GM18517 (cell line): ENCODE measurements at regions not wholly inside any gene's neighbourhood (a gene's known extent, or its start where the extent isn't known, plus 50 kb on each side); places are given as distances from the start of the nearest gene placed in this dataset.
A peak's percentile ranks its signal among the peaks of the same experiment; 100 is the strongest.
"Not testable (repeated sequence)": the region's sequence is repeated elsewhere in the genome, so short reads cannot be mapped to it uniquely, and the experiment has no call there.

ENCODE experiments used
- ATAC-seq: cut with Tn5 transposase; IDR thresholded peaks from one replicate; pipeline ENCODE4 v1.9.1; 2021; ENCODE audit warnings: mild to moderate bottlenecking, moderate library complexity; ENCODE audit not compliant: unreplicated experiment

DNA sequence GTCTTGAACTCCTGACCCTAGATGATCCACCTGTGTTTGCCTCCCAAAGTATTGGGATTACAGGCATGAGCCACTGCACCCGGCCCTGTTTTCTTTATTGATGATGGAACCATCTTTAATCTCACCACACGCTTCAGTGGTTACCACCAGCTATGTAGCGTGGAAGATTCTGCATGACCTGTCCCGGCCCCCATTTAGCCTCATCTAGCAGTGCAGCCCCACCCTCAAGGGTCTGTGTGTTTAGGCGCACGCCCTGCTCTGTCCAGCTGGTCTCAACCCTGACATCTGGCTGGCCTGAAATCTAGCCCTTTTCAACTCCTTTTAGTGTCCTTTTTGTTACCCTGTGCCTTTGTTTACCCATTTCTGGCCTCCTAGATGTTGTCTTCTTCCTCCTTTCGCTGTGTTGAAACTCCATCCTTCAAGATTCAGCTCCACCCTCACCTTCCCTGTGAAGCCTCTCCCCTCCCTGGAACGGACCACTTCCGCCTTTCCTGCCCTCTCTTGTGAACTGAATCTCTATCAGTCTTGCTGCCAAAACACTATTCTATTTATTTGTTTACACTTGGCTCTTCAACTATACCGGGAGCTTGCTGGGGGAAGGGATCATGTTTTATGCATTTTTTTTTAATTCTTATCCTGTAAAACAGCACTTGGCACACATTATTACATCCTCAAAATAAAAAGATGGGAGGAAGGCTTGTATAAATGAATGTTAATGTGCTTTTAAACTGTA lies 101.0 kb upstream of the MTHFD1L start:
- ATAC-seq: no peak

DNA sequence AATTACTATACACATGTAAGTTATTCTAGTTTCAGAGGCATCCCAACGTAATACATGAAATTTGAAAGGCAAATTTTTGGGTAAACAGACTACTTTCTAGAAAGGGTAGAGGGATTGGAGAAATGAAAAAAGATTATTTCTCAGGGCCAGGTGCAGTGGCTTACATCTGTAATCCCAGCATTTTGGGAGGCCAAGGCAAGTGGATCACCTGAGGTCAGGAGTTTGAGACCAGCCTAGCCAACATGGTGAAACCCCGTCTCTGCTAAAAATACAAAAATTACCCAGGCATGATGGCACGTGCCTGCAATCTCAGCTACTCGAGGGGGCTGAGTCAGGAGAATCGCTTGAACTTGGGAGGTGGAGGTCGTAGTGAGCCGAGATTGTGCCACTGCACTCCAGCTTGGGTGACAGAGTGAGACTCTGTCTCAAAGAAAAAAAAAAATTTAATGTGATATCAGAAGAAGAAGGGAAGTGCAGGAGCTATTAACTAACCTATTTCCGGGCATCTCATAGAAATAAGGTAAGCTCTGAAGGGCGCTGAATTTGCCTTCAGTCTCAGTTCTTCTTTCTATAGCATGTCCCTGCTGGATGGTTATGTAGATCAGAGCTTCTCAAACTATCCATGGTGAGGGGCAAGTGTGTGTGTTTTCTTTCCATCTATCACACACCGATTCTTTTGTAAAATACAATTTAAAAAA lies 100.3 kb upstream of the MTHFD1L start:
- ATAC-seq: peak; percentile 95

DNA sequence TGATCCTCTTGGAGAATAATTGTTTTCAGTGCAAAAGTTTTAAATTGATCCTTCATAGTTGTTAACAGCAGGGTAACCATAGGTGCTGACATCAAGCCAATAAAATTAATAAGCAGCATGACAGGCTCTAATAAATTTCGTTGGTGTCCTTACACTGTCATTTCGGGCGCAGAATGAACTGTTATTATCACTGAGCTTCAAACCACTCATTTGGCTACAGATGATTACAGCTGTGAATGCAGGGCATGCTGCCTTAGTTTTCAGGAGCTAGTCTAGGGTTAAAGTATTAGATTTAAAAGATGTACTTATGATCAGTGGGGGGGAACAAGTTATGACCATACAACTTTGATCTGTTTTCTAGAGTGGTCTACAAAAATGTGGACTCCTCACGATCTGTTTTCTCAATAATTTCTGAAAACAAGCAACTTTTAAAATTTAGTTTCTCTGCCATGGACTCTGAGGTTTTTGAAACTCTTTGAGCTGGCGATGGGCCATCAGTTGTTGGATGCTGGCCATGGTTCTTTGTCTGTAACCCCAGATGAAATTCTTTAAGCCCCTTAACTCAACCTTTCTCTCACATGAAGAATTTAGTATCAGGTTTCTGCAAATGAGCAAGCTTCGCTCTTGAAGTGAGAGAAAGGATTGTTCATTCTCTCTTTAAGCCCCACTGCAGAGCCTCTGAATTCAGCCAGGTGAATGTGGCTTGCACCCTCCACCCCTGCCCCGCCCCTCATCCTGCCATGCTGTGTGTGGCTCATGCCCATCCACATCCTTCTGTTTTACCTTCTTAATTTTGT lies 99.1 kb upstream of the MTHFD1L start:
- no peak for ATAC-seq

GRCh38 chr6:150767161-150767560 lies 98.3 kb upstream of the MTHFD1L start:
- ATAC-seq: no peak

DNA sequence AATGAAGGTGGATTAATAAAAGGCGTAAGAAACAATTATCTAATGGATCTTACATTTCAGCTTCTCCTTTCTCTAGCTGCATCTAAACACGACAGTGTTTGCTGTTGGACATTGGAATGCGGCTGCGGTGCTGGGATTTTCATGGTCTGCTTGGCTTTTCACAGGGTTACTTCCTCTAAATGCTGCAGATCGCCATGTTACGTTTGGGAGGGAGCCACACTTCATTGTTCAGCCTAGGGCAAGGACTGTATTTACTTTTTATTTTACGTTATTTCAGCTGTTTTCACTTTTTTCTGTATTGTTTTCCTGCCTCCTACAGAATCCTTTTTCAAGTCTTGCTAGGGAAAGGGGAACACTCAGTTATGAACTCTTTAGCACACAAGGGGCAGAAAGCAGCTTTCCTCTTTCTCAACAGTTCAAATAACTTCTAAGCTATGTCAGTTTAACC lies 97.9 kb upstream of the MTHFD1L start:
- no peak for ATAC-seq

DNA sequence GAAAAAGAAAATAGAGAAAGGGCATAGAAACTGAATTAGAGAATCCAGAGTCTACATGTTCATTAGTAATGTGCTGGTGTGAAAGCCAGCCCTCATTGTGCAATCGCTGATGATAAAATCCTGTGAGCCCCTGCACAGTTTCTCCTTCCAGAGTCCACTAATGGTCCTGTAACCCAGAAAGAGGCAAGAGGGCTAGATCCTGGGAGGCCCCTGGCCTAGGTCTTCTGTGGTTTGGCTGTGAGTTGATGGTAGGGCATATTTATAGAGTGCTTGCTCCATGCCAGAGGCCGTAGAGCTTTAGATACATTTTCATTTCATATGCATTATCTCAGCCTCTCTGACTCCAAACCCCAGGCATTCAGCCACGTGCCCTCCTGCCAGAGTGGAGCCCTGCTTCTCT lies 94.9 kb upstream of the MTHFD1L start:
- ATAC-seq: no peak

- no peak for ATAC-seq
Measured at GRCh38 chr6:150773969-150774368, 91.5 kb upstream of the MTHFD1L start.

- no peak for ATAC-seq
Measured at GRCh38 chr6:150775415-150776203, 89.9 kb upstream of the MTHFD1L start.

GRCh38 chr6:150777736-150778135 lies 87.8 kb upstream of the MTHFD1L start:
- ATAC-seq: no peak

DNA sequence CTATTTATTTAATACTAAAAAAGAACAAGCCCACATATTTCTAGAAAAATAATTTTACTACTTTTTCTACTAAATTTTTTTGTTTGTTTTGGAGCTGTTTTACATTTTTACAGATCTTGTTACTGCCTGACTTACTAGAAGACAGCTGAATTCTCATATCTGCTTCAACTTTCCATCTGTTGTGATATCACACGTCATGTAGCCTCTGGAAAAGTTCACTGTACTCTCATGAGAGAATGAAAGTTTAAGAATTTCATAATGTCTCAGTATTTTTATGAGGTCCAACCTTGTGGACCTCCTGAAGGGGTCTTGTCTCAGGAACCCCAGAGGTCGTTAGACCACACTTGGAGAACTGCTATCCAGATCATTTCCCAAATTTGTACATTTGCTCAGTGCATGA lies 81.7 kb upstream of the MTHFD1L start:
- ATAC-seq: no peak

DNA sequence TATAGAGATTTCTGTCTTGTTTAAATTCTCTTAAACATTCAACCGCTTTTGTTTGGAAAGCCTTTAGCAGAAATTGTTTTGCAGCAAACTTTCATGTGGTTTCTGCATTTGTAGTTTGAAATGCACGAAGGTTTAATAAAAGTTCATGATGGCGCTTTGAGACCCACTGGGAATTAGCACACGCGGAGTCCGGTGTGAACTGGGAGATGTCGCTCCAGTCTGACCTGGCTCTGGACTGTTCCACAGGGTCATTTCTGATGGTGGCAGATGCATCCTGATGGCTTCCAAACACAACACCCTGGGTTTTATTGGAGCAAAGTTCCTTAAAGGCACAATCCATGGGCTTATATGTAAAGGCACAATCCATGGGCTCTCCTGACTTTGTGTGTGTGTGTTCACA lies 78.1 kb upstream of the MTHFD1L start:
- ATAC-seq: no peak

DNA sequence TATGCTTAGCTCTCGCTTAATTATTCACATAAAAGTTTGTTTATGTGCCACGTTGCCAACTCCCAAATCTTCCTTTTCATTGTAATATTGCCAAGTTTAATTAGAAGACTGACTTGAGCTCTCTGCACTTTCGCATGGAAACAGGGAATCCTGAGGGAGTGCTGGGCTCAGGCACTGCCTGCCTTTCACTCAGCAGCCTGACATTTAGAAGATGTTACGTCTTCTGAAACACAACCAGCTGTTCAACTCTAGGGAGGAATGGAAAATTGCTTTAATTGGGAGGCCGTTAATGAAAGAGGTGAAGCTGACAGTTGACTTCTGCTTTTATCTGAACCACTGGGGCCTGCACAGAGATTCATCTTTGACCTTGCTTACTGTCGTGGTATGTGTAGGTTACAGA lies 77.4 kb upstream of the MTHFD1L start:
- no peak for ATAC-seq

DNA sequence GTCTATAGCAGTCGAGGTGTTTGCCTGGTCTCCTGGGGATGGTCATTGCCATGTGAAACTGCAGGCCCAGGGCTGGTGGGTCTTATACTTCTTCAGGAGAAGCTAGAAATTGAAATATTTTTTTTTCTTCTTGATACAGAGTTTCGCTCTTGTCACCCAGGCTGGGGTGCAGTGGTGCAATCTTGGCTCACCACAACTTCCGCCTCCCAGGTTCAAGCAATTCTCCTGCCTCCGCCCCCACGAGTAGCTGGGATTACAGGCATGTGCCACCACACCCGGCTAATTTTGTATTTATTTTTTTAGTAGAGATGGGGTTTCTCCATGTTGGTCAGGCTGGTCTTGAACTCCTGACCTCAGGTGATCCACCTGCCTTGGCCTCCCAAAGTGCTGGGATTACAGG lies 75.6 kb upstream of the MTHFD1L start:
- ATAC-seq: not testable (repeated sequence)

DNA sequence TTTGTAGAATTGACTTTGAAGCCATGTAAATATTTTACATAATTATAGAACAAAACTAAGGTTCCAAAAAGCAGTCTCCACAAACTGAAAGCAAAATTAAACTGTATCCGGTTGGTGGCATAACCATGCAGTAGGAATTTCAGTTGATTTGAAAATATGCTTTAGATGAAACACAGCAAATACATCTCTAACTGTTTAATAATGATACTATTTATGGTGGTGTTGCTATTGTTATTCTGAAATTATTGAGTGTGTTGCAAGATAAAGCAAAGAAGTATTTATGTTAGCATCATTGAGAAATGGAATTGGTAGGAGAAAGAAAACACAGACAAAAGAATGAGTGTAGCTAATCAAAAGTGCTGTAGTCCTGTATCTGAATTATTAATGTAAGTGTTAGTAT lies 73.8 kb upstream of the MTHFD1L start:
- ATAC-seq: no peak

- ATAC-seq: no peak
Measured at GRCh38 chr6:150797949-150798348, 67.6 kb upstream of the MTHFD1L start.

- ATAC-seq: no peak
Measured at GRCh38 chr6:150799276-150799805, 66.2 kb upstream of the MTHFD1L start.

DNA sequence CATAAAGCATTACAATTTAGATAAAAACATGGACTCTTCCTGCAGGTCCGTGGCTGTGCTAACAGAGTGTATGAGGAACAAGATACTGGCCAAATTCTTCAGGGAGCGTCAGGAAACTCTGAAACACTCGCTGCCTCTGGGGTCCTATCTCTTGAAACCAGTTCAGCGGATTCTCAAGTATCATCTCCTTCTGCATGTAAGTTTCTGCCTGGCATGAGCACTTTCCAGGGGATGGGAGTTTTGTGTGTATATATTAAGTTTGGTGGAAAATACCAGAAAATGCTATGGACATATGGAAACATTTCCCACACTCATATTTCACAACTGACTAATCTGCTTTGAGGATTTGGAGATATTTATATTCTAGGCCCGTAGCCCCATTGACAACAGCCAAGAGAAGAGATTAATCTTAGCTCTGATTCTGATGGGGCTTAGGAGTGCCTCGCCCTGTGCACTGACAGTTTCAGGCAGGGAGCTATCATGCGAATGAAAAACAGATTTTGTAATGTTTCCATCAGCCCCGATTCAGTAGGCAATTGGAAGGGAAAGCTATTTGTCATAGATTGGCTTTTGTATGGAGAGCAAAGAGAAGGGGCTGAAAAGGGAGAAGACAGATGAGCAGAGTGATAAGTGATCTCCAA lies 64.7 kb upstream of the MTHFD1L start:
- ATAC-seq: no peak

DNA sequence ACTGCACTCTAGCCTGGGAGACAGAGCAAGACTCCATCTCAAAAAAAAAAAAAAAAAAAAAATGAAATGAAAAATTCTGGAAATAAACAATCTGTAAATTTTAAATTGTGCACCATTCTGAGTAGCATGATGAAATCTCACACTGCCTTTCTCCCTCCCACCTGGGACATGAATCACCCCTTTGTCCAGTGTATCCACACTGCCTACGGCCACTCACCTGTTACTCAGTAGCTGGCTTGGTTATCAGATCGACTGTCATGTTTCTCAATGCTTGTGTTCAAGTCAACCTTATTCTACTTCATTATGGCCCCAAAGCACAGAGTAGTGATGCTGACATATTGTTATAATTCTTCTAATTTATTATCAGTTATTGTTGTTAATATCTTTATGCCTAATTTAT lies 58.7 kb upstream of the MTHFD1L start:
- no peak for ATAC-seq

GRCh38 chr6:150813319-150813992 lies 52.0 kb upstream of the MTHFD1L start:
- ATAC-seq: peak; percentile 76

GRCh38 chr6:150813993-150814359 lies 51.5 kb upstream of the MTHFD1L start:
- peak; percentile 46 for ATAC-seq
